Thyroid gland (tissue), 4 donors: ENCODE measurements at regions not wholly inside any gene's neighbourhood (a gene's known extent, or its start where the extent isn't known, plus 50 kb on each side); places are given as distances from the start of the nearest gene placed in this dataset.
"Not testable (repeated sequence)": the region's sequence is repeated elsewhere in the genome, so short reads cannot be mapped to it uniquely, and the experiment has no call there.

ENCODE experiments used
- CTCF ChIP-seq, 6 experiments: fragments of 200-600 bp in 3 of 6; fragments of 450-650 bp in 3 of 6; sonication (generic) in 3 of 6; IDR thresholded peaks; one replicate each; pipeline ENCODE4 v1.5.1; 2016 to 2019; ENCODE audit warnings: antibody characterized with exemption in 6 of 6, mild to moderate bottlenecking in 2 of 6, inconsistent platforms in 1 of 6, moderate library complexity in 1 of 6
- POLR2A ChIP-seq, 2 donors: fragments of 450-650 bp; IDR thresholded peaks; one replicate each; pipeline ENCODE4 v1.6.1; 2017; ENCODE audit warnings: antibody characterized with exemption in 2 of 2, mild to moderate bottlenecking in 2 of 2, moderate library complexity in 1 of 2

GRCh38 chr16:33028707-33029390 lies 165.2 kb upstream of the TP53TG3C start:
- TF ChIP-seq CTCF, POLR2A (IDR thresholded peaks at IDR 0.05): not testable (repeated sequence)
